MCF 10A (cell line): ENCODE measurements at regions not wholly inside any gene's neighbourhood (a gene's known extent, or its start where the extent isn't known, plus 50 kb on each side); places are given as distances from the start of the nearest gene placed in this dataset.

Experiments used
- BruUV-seq: library from RNA; stranded (reverse); fragments of 400-500 nt; replicated peaks from 2 replicates; lab custom pipeline; 2021; lab: Mats Ljungman, UMichigan
- CTCF ChIA-PET: fragments of 300-600 bp; sonication (Branson Sonifier 250); formaldehyde crosslinking; extraction: SDS; loops from one replicate; lab custom pipeline; 2021; ENCODE audit warnings: antibody characterized with exemption, inconsistent platforms; lab: Yijun Ruan, JAX
- POLR2A ChIA-PET: fragments of 300-600, 350-650 bp; sonication (Branson Sonifier 250); formaldehyde crosslinking; extraction: SDS; loops from one replicate; lab custom pipeline; 2020; ENCODE audit warnings: antibody characterized with exemption, inconsistent platforms; lab: Yijun Ruan, JAX
- DNase-seq: peaks from one replicate; pipeline ENCODE4 v3.0.0-alpha.2; 2018; ENCODE audit not compliant: unreplicated experiment
- H3K27ac Mint-ChIP-seq: one replicate; pipeline ENCODE4 v1.8.0; 2022; ENCODE audit warnings: mild to moderate bottlenecking, low read depth, mixed read lengths; ENCODE audit not compliant: unreplicated experiment
- H3K27me3 Mint-ChIP-seq: one replicate; pipeline ENCODE4 v1.8.0; 2022; ENCODE audit warnings: mixed read lengths; ENCODE audit not compliant: insufficient read depth, unreplicated experiment
- H3K36me3 Mint-ChIP-seq: one replicate; pipeline ENCODE4 v1.8.0; 2022; ENCODE audit warnings: mild to moderate bottlenecking, moderate library complexity, mixed read lengths; ENCODE audit not compliant: insufficient read depth, unreplicated experiment
- H3K4me1 Mint-ChIP-seq: one replicate; pipeline ENCODE4 v1.8.0; 2022; ENCODE audit warnings: mixed read lengths; ENCODE audit not compliant: insufficient read depth, unreplicated experiment
- H3K4me3 Mint-ChIP-seq: one replicate; pipeline ENCODE4 v1.8.0; 2022; ENCODE audit warnings: mild to moderate bottlenecking, moderate library complexity, mixed read lengths; ENCODE audit not compliant: unreplicated experiment
- H3K9me3 Mint-ChIP-seq: one replicate; pipeline ENCODE4 v1.8.0; 2022; ENCODE audit warnings: mixed read lengths; ENCODE audit not compliant: unreplicated experiment
- CTCF ChIP-seq: fragments of 200-600 bp; IDR thresholded peaks from one replicate; pipeline ENCODE4 v1.8.0; 2022; ENCODE audit warnings: antibody characterized with exemption, mild to moderate bottlenecking; ENCODE audit not compliant: unreplicated experiment
- intact Hi-C: fragments of 100-400 bp; cut with micrococcal nuclease; formaldehyde crosslinking; loops from 2 replicates; pipeline ENCODE4 v1.14.1; 2022

DNA sequence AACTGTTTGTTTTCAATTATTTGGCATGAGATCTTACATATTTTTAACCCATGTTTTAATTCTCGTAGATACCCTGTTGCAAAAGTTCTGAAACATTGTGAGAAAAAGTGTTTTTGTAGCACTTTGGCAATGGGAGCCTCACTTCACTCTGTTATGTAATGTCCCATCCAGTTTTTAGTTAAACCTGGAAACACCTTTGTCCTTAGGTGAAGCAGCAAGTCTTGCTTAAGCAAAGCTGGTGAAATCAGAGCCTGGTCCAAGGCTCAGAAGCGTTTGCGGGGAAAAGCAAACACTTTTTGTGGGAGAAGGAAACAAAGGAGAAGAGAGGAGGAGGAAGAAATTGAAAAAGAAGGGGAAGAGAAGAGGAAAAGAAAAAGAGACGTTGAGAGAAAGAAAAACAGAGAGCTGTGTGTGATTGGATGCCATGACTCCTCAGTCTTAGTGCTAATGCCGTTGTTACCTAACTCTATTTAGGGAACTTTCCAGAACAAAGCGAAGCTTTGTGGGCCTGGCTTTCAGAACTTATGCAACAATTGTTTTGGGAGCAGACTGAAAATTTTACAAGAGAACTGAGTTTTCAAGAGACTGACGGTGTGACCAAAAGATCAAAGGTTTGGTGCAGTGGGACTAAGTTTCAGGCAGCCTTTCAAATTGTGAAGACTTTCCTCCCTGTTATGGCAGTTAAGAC is 93.1 kb downstream of the NTMT2 start:
- Mint-ChIP-seq H3K27me3 (no peaks in the 10 kb centered on the region), H3K4me3 (no peak overlapping the region), H3K4me1 (peaks cover 13% of the 10 kb centered on the region), H3K36me3 (no peaks in the 10 kb centered on the region), H3K27ac (no peak overlapping the region), H3K9me3 (no peaks in the 10 kb centered on the region)
- ChIA-PET POLR2A (no interaction called here), CTCF (interaction anchor here (0.6 kb wide), 1 partner anchor 16 kb away, joined by 3 read pairs; no protein-coding TSS in a partner anchor)
- no peak for TF ChIP-seq CTCF
- no peak for DNase-seq
- no TSS peak for BruUV-seq
- intact Hi-C loops: no loop called here

DNA sequence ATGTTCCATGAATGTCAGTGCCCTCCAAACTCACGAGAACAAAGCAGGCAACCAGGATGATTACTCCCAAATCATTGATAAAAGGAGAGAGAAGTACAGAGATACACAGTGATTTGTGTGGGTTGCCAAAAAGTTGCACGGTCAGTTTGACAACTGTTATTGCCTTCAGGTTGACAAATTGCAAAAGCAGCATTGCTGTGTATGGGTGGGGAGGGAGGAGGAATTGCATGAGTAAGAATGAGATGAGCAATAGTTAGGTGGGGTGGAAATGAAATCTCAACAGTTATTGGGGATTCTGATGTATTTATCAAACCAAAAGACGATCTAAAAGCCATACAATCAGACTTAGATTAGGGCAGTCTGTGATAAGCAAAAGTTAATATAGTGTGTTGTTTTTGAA is 93.7 kb downstream of the NTMT2 start:
- Mint-ChIP-seq H3K4me3 (no peak overlapping the region), H3K4me1 (peaks cover 13% of the 10 kb centered on the region), H3K36me3 (no peaks in the 10 kb centered on the region), H3K9me3 (no peaks in the 10 kb centered on the region), H3K27me3 (no peaks in the 10 kb centered on the region), H3K27ac (no peak overlapping the region)
- POLR2A ChIA-PET: no interaction called here
- no TSS peak for BruUV-seq
- peak; percentile 57 for DNase-seq
- TF ChIP-seq CTCF: no peak
- intact Hi-C loops: no loop called here
- CTCF ChIA-PET: no interaction called here

- Mint-ChIP-seq H3K27me3 (no peaks in the 10 kb centered on the region), H3K9me3 (no peaks in the 10 kb centered on the region), H3K4me1 (peaks cover 13% of the 10 kb centered on the region), H3K27ac (no peak overlapping the region), H3K4me3 (no peak overlapping the region), H3K36me3 (no peaks in the 10 kb centered on the region)
- no TSS peak for BruUV-seq
- TF ChIP-seq CTCF: no peak
- DNase-seq: no peak
- intact Hi-C loops: no loop called here
- ChIA-PET POLR2A (no interaction called here), CTCF (interaction anchor here (0.6 to 1.0 kb wide), 5 partner anchors 8 to 733 kb away, joined by 3 to 4 read pairs (median 3); no protein-coding TSS in a partner anchor)
Observed at GRCh38 chr1:170240409-170240808, 94.7 kb downstream of the NTMT2 start.

DNA sequence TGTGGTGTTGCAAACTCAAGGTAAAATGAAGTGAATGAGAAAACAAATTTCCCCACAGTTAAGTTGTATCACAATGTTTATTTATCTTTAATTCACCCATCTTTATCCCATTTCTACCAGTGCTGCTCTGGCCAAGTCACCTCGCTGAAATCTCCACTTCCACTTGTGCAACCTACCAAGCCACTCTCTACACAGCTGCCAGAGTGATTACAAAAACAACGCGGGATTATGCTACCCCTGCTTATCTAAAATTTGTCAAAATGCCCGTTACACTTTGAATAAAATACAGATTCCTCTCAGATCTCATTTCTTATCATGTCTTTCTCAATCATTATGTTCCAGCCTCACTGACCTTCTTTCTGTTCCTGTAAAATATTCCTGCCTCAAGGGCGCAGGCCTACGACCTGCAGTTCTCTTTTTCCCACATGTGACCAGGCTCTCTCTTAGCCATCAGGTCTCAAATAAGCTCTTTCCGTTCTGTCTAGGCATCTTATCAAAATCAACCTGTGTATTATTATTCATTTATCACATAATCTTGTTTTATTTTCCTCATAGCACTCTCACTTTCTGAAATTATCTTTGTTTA is 95.6 kb downstream of the NTMT2 start:
- no peaks in the 10 kb centered on the region for H3K27me3 Mint-ChIP-seq
- intact Hi-C loops: no loop called here
- no peak overlapping the region for H3K27ac Mint-ChIP-seq
- peaks cover 13% of the 10 kb centered on the region for H3K4me1 Mint-ChIP-seq
- no peak overlapping the region for H3K4me3 Mint-ChIP-seq
- ChIA-PET POLR2A (no interaction called here), CTCF (interaction anchor here (0.6 to 1.0 kb wide), 4 partner anchors 9 to 732 kb away, joined by 3 to 4 read pairs (median 4); no protein-coding TSS in a partner anchor)
- no peak for TF ChIP-seq CTCF
- DNase-seq: peak; percentile 60
- H3K9me3 Mint-ChIP-seq: no peaks in the 10 kb centered on the region
- BruUV-seq: no TSS peak
- no peaks in the 10 kb centered on the region for H3K36me3 Mint-ChIP-seq
